IPS DF 4.7 (cell line): ENCODE measurements at regions not wholly inside any gene's neighbourhood (a gene's known extent, or its start where the extent isn't known, plus 50 kb on each side); places are given as distances from the start of the nearest gene placed in this dataset.
"Not testable (repeated sequence)": the region's sequence is repeated elsewhere in the genome, so short reads cannot be mapped to it uniquely, and the experiment has no call there.

Experiments used
- DNase-seq: peaks from one replicate; pipeline ENCODE4 v3.0.0-alpha.2; 2013; ENCODE audit warnings: low spot score; ENCODE audit errors: extremely low read depth

GRCh38 chr22:27050771-27051170 lies 393.4 kb downstream of the MIAT start:
- no peak for DNase-seq

GRCh38 chr22:27051407-27051806 lies 394.0 kb downstream of the MIAT start:
- no peak for DNase-seq

- no peak for DNase-seq
Observed at GRCh38 chr22:27057717-27058116, 400.3 kb downstream of the MIAT start.

- no peak for DNase-seq
Observed at GRCh38 chr22:27060190-27060589, 402.8 kb downstream of the MIAT start.

GRCh38 chr22:27062910-27063309 lies 405.5 kb downstream of the MIAT start:
- DNase-seq, result no peak

GRCh38 chr22:27063406-27063805 lies 406.0 kb downstream of the MIAT start:
- no peak for DNase-seq

- DNase-seq, result no peak
Observed at GRCh38 chr22:27063841-27064240, 406.5 kb downstream of the MIAT start.

- DNase-seq, result no peak
Observed at GRCh38 chr22:27064386-27064785, 407.0 kb downstream of the MIAT start.

- no peak for DNase-seq
Observed at GRCh38 chr22:27065279-27065678, 407.9 kb downstream of the MIAT start.

GRCh38 chr22:27066856-27067255 lies 409.5 kb downstream of the MIAT start:
- no peak for DNase-seq

- DNase-seq, result no peak
Observed at GRCh38 chr22:27068121-27068520, 410.7 kb downstream of the MIAT start.

- no peak for DNase-seq
Observed at GRCh38 chr22:27070594-27070993, 413.2 kb downstream of the MIAT start.

- no peak for DNase-seq
Observed at GRCh38 chr22:27073601-27074425, 416.4 kb downstream of the MIAT start.

GRCh38 chr22:27075028-27075678 lies 417.8 kb downstream of the MIAT start:
- no peak for DNase-seq

GRCh38 chr22:27075891-27076290 lies 418.5 kb downstream of the MIAT start:
- no peak for DNase-seq

GRCh38 chr22:27078064-27078463 lies 420.7 kb downstream of the MIAT start:
- not testable (repeated sequence) for DNase-seq

- no peak for DNase-seq
Observed at GRCh38 chr22:27080036-27080578, 422.7 kb downstream of the MIAT start.

GRCh38 chr22:27080863-27081262 lies 423.5 kb downstream of the MIAT start:
- no peak for DNase-seq

GRCh38 chr22:27083610-27084009 lies 426.2 kb downstream of the MIAT start:
- DNase-seq, result no peak

GRCh38 chr22:27084130-27084529 lies 426.7 kb downstream of the MIAT start:
- DNase-seq, result no peak

GRCh38 chr22:27086080-27087044 lies 429.0 kb downstream of the MIAT start:
- no peak for DNase-seq
